ENCODE measurements at regions not wholly inside any gene's neighbourhood (a gene's known extent, or its start where the extent isn't known, plus 50 kb on each side); places are given as distances from the start of the nearest gene placed in this dataset.

GRCh38 chr12:47560415-47560814 is 145.4 kb downstream of the RPAP3 start:
- TF ChIP-seq CTCF (IDR thresholded peaks at IDR 0.05) = no peak
- no peak for TF ChIP-seq POLR2A (IDR thresholded peaks at IDR 0.05)
